IMR-90 (cell line): ENCODE measurements at regions not wholly inside any gene's neighbourhood (a gene's known extent, or its start where the extent isn't known, plus 50 kb on each side); places are given as distances from the start of the nearest gene placed in this dataset.

ENCODE experiments used
- BHLHE40 ChIP-seq: fragments of 150-350 bp; IDR thresholded peaks from 2 replicates; pipeline ENCODE4 v1.6.1; 2016; ENCODE audit warnings: mild to moderate bottlenecking, low read depth, low read length
- CEBPB ChIP-seq: IDR thresholded peaks from 2 replicates; pipeline ENCODE4 v1.6.1; 2012; ENCODE audit warnings: low read depth, low read length, improper control_type of control experiment
- CHD1 ChIP-seq: IDR thresholded peaks from 2 replicates; pipeline ENCODE4 v1.6.1; 2012; ENCODE audit warnings: low read depth, low read length, improper control_type of control experiment
- CTCF ChIP-seq: conservative IDR thresholded peaks from 2 replicates; pipeline ENCODE4 v1.5.1; 2012; ENCODE audit warnings: mild to moderate bottlenecking, low read depth, low read length, improper control_type of control experiment
- FOS ChIP-seq: fragments of 150-350 bp; IDR thresholded peaks from 2 replicates; pipeline ENCODE4 v1.6.1; 2016; ENCODE audit warnings: low read depth, low read length
- MAFK ChIP-seq: IDR thresholded peaks from 2 replicates; pipeline ENCODE4 v1.6.1; 2012; ENCODE audit warnings: low read depth, low read length, improper control_type of control experiment
- MAZ ChIP-seq: IDR thresholded peaks from 2 replicates; pipeline ENCODE4 v1.6.1; 2012; ENCODE audit warnings: low read depth, mild to moderate bottlenecking, low read length, improper control_type of control experiment, moderate library complexity, borderline replicate concordance
- MXI1 ChIP-seq: IDR thresholded peaks from 2 replicates; pipeline ENCODE4 v1.6.1; 2012; ENCODE audit warnings: low read depth, mild to moderate bottlenecking, low read length, moderate library complexity, borderline replicate concordance
- NFE2L2 ChIP-seq: fragments of 150-350 bp; IDR thresholded peaks from 2 replicates; pipeline ENCODE4 v1.6.1; 2016; ENCODE audit warnings: low read depth, mild to moderate bottlenecking, low read length
- POLR2A ChIP-seq: IDR thresholded peaks from 2 replicates; pipeline ENCODE4 v1.6.1; 2012; ENCODE audit warnings: mild to moderate bottlenecking, low read depth, low read length
- RAD21 ChIP-seq: IDR thresholded peaks from 2 replicates; pipeline ENCODE4 v1.6.1; 2012; ENCODE audit warnings: low read length, improper control_type of control experiment
- RCOR1 ChIP-seq: IDR thresholded peaks from 2 replicates; pipeline ENCODE4 v1.6.1; 2012; ENCODE audit warnings: mild to moderate bottlenecking, low read length, improper control_type of control experiment; ENCODE audit not compliant: insufficient replicate concordance
- RFX5 ChIP-seq: IDR thresholded peaks from 2 replicates; pipeline ENCODE4 v1.8.0; 2012; ENCODE audit warnings: low read depth, mild to moderate bottlenecking, low read length, moderate library complexity
- USF2 ChIP-seq: fragments of 150-350 bp; IDR thresholded peaks from 2 replicates; pipeline ENCODE4 v1.6.1; 2017; ENCODE audit warnings: mild to moderate bottlenecking, antibody characterized with exemption, low read length, low read depth

GRCh38 chr3:3355442-3355841 is 176.0 kb upstream of the CRBN start:
- TF ChIP-seq BHLHE40 (no peak), CTCF (no peak), POLR2A (no peak), CHD1 (no peak), MXI1 (no peak), FOS (no peak), CEBPB (no peak), RAD21 (no peak), RCOR1 (no peak), MAZ (no peak), NFE2L2 (no peak), RFX5 (no peak), MAFK (no peak), USF2 (no peak)
